ENCODE measurements at regions not wholly inside any gene's neighbourhood (a gene's known extent, or its start where the extent isn't known, plus 50 kb on each side); places are given as distances from the start of the nearest gene placed in this dataset.
"Not testable (repeated sequence)": the region's sequence is repeated elsewhere in the genome, so short reads cannot be mapped to it uniquely, and the experiment has no call there.

GRCh38 chr9:109974143-109974917, 194.3 kb downstream of the PALM2AKAP2 start:
- TF ChIP-seq GATA1 (IDR thresholded peaks at IDR 0.05; ENCODE audit: low read depth, low read length): no peak
- no peak for TF ChIP-seq POLR2A (IDR thresholded peaks at IDR 0.05; ENCODE audit: low read length)
- DNase-seq: no peak

- TF ChIP-seq GATA1 (IDR thresholded peaks at IDR 0.05; ENCODE audit: low read depth, low read length) (no peak), POLR2A (IDR thresholded peaks at IDR 0.05; ENCODE audit: low read length) (no peak)
- DNase-seq: no peak
Observed at GRCh38 chr9:109974918-109975276, 194.9 kb downstream of the PALM2AKAP2 start.

GRCh38 chr9:109975574-109976295, 195.7 kb downstream of the PALM2AKAP2 start:
- TF ChIP-seq POLR2A (IDR thresholded peaks at IDR 0.05; ENCODE audit: low read length) (no peak), GATA1 (IDR thresholded peaks at IDR 0.05; ENCODE audit: low read depth, low read length) (no peak)
- no peak for DNase-seq

- no peak for TF ChIP-seq GATA1 (IDR thresholded peaks at IDR 0.05; ENCODE audit: low read depth, low read length)
- no peak for TF ChIP-seq POLR2A (IDR thresholded peaks at IDR 0.05; ENCODE audit: low read length)
- no peak for DNase-seq
Observed at GRCh38 chr9:109976303-109976702, 196.3 kb downstream of the PALM2AKAP2 start.

- TF ChIP-seq POLR2A (IDR thresholded peaks at IDR 0.05; ENCODE audit: low read length) (no peak), GATA1 (IDR thresholded peaks at IDR 0.05; ENCODE audit: low read depth, low read length) (no peak)
- no peak for DNase-seq
Observed at GRCh38 chr9:109977521-109977920, 197.5 kb downstream of the PALM2AKAP2 start.

GRCh38 chr9:109981091-109981490, 201.1 kb downstream of the PALM2AKAP2 start:
- DNase-seq: no peak
- no peak for TF ChIP-seq POLR2A (IDR thresholded peaks at IDR 0.05; ENCODE audit: low read length)

- TF ChIP-seq GATA1 (IDR thresholded peaks at IDR 0.05; ENCODE audit: low read depth, low read length) (no peak), POLR2A (IDR thresholded peaks at IDR 0.05; ENCODE audit: low read length) (no peak)
- DNase-seq: no peak
Observed at GRCh38 chr9:109986521-109986991, 206.6 kb downstream of the PALM2AKAP2 start.

GRCh38 chr9:109989296-109989695, 209.3 kb downstream of the PALM2AKAP2 start:
- TF ChIP-seq GATA1 (IDR thresholded peaks at IDR 0.05; ENCODE audit: low read depth, low read length): no peak
- no peak for TF ChIP-seq POLR2A (IDR thresholded peaks at IDR 0.05; ENCODE audit: low read length)
- no peak for DNase-seq

GRCh38 chr9:109990541-109990940, 210.5 kb downstream of the PALM2AKAP2 start:
- no peak for DNase-seq
- TF ChIP-seq POLR2A (IDR thresholded peaks at IDR 0.05; ENCODE audit: low read length) (no peak), GATA1 (IDR thresholded peaks at IDR 0.05; ENCODE audit: low read depth, low read length) (no peak)

GRCh38 chr9:109992293-109992692, 212.3 kb downstream of the PALM2AKAP2 start:
- no peak for DNase-seq
- TF ChIP-seq GATA1 (IDR thresholded peaks at IDR 0.05; ENCODE audit: low read depth, low read length): no peak
- TF ChIP-seq POLR2A (IDR thresholded peaks at IDR 0.05; ENCODE audit: low read length): no peak

- DNase-seq: no peak
- TF ChIP-seq GATA1 (IDR thresholded peaks at IDR 0.05; ENCODE audit: low read depth, low read length) (no peak), POLR2A (IDR thresholded peaks at IDR 0.05; ENCODE audit: low read length) (no peak)
Observed at GRCh38 chr9:109993250-109993978, 213.4 kb downstream of the PALM2AKAP2 start.

- TF ChIP-seq POLR2A (IDR thresholded peaks at IDR 0.05; ENCODE audit: low read length) (no peak), GATA1 (IDR thresholded peaks at IDR 0.05; ENCODE audit: low read depth, low read length) (no peak)
Observed at GRCh38 chr9:109994141-109994540, 213.8 kb downstream of the C9orf152 start.

GRCh38 chr9:109996936-109997580, 210.9 kb downstream of the C9orf152 start:
- TF ChIP-seq GATA1 (IDR thresholded peaks at IDR 0.05; ENCODE audit: low read depth, low read length) (no peak), POLR2A (IDR thresholded peaks at IDR 0.05; ENCODE audit: low read length) (no peak)
- DNase-seq: no peak

More at GRCh38 chr9:109994141-109994540, 213.8 kb downstream of the C9orf152 start:
- no peak for DNase-seq

GRCh38 chr9:109997682-109998081, 210.3 kb downstream of the C9orf152 start:
- DNase-seq: no peak
- TF ChIP-seq POLR2A (IDR thresholded peaks at IDR 0.05; ENCODE audit: low read length) (no peak), GATA1 (IDR thresholded peaks at IDR 0.05; ENCODE audit: low read depth, low read length) (no peak)

- DNase-seq: not testable (repeated sequence)
Observed at GRCh38 chr9:110005521-110005920, 202.4 kb downstream of the C9orf152 start.
